Body of pancreas (tissue), 4 donors: ENCODE measurements at regions not wholly inside any gene's neighbourhood (a gene's known extent, or its start where the extent isn't known, plus 50 kb on each side); places are given as distances from the start of the nearest gene placed in this dataset.

Experiments used
- ATAC-seq: fragments of 150-250 bp; one replicate; pipeline ENCODE4 v1.9.1; 2016
- DNase-seq, 4 donors: peaks; one replicate each; pipeline ENCODE4 v3.0.0-alpha.2; 2019
- H3K27ac ChIP-seq, 4 donors: fragments of 200-600 bp; sonication (generic); 1 replicate in 3 of 4; 2 replicates in 1 of 4; pipeline versions ENCODE4 v1.5.1 to v1.6.1; 2016 to 2019; ENCODE audit warnings: mild to moderate bottlenecking in 1 of 4, mixed read lengths in 1 of 4, moderate library complexity in 1 of 4
- H3K27me3 ChIP-seq, 2 donors: fragments of 200-600 bp; sonication (generic); one replicate each; pipeline ENCODE4 v1.6.0; 2016; ENCODE audit warnings: mild to moderate bottlenecking in 1 of 2
- H3K36me3 ChIP-seq, 2 donors: fragments of 200-600 bp; sonication (generic); replicated peaks in 1 of 2; 2 replicates each; pipeline ENCODE4 v1.5.1; 2016; ENCODE audit warnings: low read depth in 2 of 2; ENCODE audit not compliant: insufficient read depth in 1 of 2
- H3K4me1 ChIP-seq: fragments of 200-600 bp; sonication (generic); one replicate; pipeline ENCODE4 v1.6.0; 2016
- H3K4me3 ChIP-seq, 2 donors: fragments of 200-600 bp; sonication (generic); 1 replicate in 1 of 2; 2 replicates in 1 of 2; pipeline ENCODE4 v1.5.1; 2016 to 2019
- H3K9me3 ChIP-seq, 3 donors: fragments of 200-600 bp; sonication (generic); 1 replicate in 2 of 3; 2 replicates in 1 of 3; pipeline ENCODE4 v1.5.1; 2016
- POLR2A ChIP-seq, 3 donors: fragments of 450-650 bp; IDR thresholded peaks; one replicate each; pipeline ENCODE4 v1.6.1; 2016; ENCODE audit warnings: antibody characterized with exemption in 3 of 3, mild to moderate bottlenecking in 2 of 3
- WGBS, 2 donors: methylation state at CpG; one replicate each; pipeline ENCODE4 v1.1.5; 2017; 5-methylcytosine and 5-hydroxymethylcytosine counted together
- intact Hi-C: fragments of 100-400 bp; cut with DNase I; formaldehyde crosslinking; loops from one replicate; pipeline ENCODE4 v1.15.1; 2023
- TF ChIP-seq, protein P1 (sequence below), 7 experiments: fragments of 450-650 bp in 4 of 7; fragments of 200-600 bp in 3 of 7; sonication (generic) in 3 of 7; IDR thresholded peaks; one replicate each; pipeline ENCODE4 v1.5.1; 2016 to 2019; ENCODE audit warnings: antibody characterized with exemption in 7 of 7

DNA sequence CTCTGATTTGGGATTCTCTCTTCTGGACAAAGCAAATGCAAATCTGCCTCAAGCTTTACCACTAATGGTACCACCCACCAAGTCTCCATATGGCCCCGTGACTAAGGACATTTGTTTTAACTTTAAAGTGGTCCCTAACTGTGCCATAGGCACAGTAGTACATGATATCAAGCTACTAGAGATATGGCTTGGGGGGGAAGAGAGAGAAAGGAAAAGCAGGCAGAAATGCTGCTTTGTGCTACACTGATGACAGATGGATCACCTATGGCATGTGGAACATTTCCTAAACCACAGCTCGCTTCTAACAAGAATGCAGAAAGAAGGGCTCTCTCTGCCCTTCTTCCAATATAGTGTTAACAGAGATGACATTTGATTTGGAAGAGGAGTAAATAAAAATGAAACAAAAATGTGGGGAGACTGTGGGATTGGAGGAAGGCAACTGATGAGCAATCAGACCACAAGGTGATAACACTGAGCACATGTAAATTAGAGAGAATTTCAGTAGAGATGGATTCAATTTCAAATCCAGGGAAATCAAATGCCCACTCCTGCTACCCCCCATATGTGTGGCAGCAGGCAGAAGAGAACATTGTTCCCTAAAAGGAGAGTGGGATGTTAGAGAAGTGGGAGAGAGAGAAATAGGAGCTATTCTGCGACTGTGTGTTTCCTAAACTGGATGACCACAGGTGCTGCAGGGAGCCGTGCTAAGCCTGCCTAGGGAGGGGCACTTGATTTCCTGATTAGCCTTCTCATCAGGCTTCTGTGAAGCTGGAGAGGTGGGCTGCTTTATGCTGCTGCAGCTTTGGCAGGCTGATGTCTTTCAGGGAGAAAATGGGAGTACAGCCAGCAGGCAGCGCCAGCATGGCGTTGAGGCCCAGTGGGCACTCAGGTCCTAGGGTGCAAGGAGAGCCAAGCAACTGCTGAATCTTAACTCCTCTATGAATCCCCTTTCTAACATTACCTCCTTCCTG, 75.3 kb downstream of the ZNF648 start:
- no peak for ATAC-seq
- 66 to 79% methylated on average over 6 of the region's 6 CpGs for WGBS, 2 donors

DNA sequence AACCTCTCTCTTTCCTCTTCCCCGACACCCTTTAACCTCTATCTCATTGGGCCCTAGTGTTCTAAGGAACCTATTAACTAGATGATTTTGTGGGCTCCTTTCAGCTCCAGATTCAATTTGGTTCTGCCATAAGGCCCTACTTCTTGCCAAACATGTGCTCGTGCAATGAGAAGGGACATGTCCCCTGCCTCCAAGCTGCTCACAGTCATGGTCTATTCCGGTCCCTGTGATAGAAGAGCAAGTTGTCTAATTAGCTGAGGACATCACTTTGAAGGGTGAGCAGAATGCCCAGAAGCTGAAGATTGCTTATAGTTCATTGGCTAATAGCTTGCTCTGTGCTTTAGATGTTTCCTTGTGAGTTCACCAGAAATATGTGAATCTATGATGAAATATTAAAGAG, 76.2 kb downstream of the ZNF648 start:
- no peak for ATAC-seq
- no peak for DNase-seq
- Histone ChIP-seq H3K27ac (no peak overlapping the region), H3K4me1 (no peaks in the 10 kb centered on the region), H3K36me3 (no peaks in the 10 kb centered on the region), H3K27me3 (no peaks in the 10 kb centered on the region), H3K4me3 (no peak overlapping the region), H3K9me3 (no peaks in the 10 kb centered on the region)
- 85 to 88% methylated on average over 3 of the region's 3 CpGs for WGBS, 2 donors
- TF ChIP-seq, protein P1, sequence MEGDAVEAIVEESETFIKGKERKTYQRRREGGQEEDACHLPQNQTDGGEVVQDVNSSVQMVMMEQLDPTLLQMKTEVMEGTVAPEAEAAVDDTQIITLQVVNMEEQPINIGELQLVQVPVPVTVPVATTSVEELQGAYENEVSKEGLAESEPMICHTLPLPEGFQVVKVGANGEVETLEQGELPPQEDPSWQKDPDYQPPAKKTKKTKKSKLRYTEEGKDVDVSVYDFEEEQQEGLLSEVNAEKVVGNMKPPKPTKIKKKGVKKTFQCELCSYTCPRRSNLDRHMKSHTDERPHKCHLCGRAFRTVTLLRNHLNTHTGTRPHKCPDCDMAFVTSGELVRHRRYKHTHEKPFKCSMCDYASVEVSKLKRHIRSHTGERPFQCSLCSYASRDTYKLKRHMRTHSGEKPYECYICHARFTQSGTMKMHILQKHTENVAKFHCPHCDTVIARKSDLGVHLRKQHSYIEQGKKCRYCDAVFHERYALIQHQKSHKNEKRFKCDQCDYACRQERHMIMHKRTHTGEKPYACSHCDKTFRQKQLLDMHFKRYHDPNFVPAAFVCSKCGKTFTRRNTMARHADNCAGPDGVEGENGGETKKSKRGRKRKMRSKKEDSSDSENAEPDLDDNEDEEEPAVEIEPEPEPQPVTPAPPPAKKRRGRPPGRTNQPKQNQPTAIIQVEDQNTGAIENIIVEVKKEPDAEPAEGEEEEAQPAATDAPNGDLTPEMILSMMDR (IDR thresholded peaks at IDR 0.05), result no peak
- no peak for TF ChIP-seq POLR2A (IDR thresholded peaks at IDR 0.05)
- intact Hi-C loops, result no loop called here

More for the DNA sequence above, 75.3 kb downstream of the ZNF648 start:
- no peak for DNase-seq
- Histone ChIP-seq H3K27me3 (no peaks in the 10 kb centered on the region), H3K4me1 (no peaks in the 10 kb centered on the region), H3K36me3 (no peaks in the 10 kb centered on the region), H3K4me3 (no peak overlapping the region), H3K27ac (no peak overlapping the region), H3K9me3 (no peaks in the 10 kb centered on the region)
- no peak for TF ChIP-seq POLR2A (IDR thresholded peaks at IDR 0.05)
- TF ChIP-seq, protein P1 (IDR thresholded peaks at IDR 0.05), result no peak
- intact Hi-C loops, result no loop called here

DNA sequence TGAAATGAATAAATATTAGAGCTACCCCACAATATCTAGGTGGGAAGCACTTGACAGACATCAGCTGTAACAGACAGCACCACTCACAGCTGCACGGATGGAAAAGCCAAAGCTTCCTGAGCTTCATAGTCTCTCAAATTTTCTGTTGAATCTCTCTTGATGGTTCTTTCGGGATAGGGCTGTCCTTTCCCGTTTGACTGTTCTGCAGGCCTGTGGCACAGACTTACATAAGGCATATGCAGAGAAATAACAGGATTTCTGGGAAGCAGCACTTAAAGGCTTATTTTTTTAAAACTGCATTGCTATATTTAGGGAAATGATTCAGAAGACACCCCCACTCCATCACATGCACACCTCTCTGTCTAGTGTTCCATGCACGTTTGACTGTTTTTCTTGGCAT, 77.5 kb downstream of the ZNF648 start:
- DNase-seq, result no peak
- Histone ChIP-seq H3K4me3 (no peak overlapping the region), H3K36me3 (no peaks in the 10 kb centered on the region), H3K27ac (no peak overlapping the region), H3K4me1 (no peaks in the 10 kb centered on the region), H3K27me3 (no peaks in the 10 kb centered on the region), H3K9me3 (peaks cover 0 to under 1% (median 0%) of the 10 kb centered on the region in 3 donors)
- TF ChIP-seq, protein P1 (IDR thresholded peaks at IDR 0.05), result no peak
- TF ChIP-seq POLR2A (IDR thresholded peaks at IDR 0.05), result no peak
- WGBS, 2 donors, result 49 to 54% methylated on average over 4 of the region's 4 CpGs
- intact Hi-C loops, result no loop called here
- ATAC-seq, result no peak

DNA sequence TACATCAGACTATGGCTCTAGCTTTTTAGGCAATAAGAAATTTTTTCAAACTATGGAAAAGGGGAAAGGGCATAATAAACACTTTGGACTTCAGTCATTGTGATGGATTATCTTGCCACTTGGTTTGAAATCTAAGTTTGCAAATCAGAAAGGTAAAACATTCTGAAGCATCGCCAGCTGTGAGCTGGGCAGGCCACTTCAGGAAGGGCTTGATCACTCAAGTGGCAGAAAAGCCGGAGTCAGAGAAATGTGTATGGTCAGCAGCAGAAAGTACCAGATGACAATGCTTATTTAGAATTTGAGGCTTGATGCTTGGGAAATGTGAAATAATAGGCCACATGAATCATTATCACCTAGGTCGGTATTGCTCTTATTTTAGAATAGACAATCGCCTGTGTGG, 79.7 kb downstream of the ZNF648 start:
- Histone ChIP-seq H3K4me3 (no peak overlapping the region), H3K27ac (no peak overlapping the region), H3K36me3 (no peaks in the 10 kb centered on the region), H3K27me3 (no peaks in the 10 kb centered on the region), H3K9me3 (peaks cover 0 to 6% (median 0%) of the 10 kb centered on the region in 3 donors), H3K4me1 (no peaks in the 10 kb centered on the region)
- TF ChIP-seq, protein P1 (IDR thresholded peaks at IDR 0.05), result no peak
- no peak for TF ChIP-seq POLR2A (IDR thresholded peaks at IDR 0.05)
- no peak for DNase-seq
- intact Hi-C loops, result no loop called here
- WGBS, 2 donors, result 76 to 80% methylated on average over 4 of the region's 4 CpGs
- no peak for ATAC-seq
